ENCODE measurements at regions not wholly inside any gene's neighbourhood (a gene's known extent, or its start where the extent isn't known, plus 50 kb on each side); places are given as distances from the start of the nearest gene placed in this dataset.

- Histone ChIP-seq H2AFZ (ENCODE audit: low read depth, low read length) (no peak overlapping the region), H3K36me3 (replicated peaks; ENCODE audit: low read depth, low read length) (no peaks in the 10 kb centered on the region), H3K4me3 (ENCODE audit: low read length) (no peak overlapping the region), H3K9me3 (ENCODE audit: insufficient read depth, low read length) (no peaks in the 10 kb centered on the region), H3K27me3 (ENCODE audit: low read depth, low read length) (no peaks in the 10 kb centered on the region), H3K27ac (ENCODE audit: low read length) (no peak overlapping the region), H4K20me1 (ENCODE audit: insufficient read depth, low read length) (no peaks in the 10 kb centered on the region), H3K4me2 (ENCODE audit: low read length) (no peak overlapping the region), H3K4me1 (ENCODE audit: low read length) (no peaks in the 10 kb centered on the region), H3K79me2 (ENCODE audit: low read length) (no peaks in the 10 kb centered on the region), H3K9ac (ENCODE audit: low read length) (no peak overlapping the region)
- TF ChIP-seq CTCF (IDR thresholded peaks at IDR 0.05; ENCODE audit: low read depth, low read length) (no peak), EZH2phosphoT487 (IDR thresholded peaks at IDR 0.05; ENCODE audit: low read depth) (no peak)
Observed at GRCh38 chr4:131159261-131159660, 1989.8 kb upstream of the PCDH10 start.

GRCh38 chr4:131192318-131192717 lies 1956.8 kb upstream of the PCDH10 start:
- no peak overlapping the region for H3K4me3 ChIP-seq (ENCODE audit: low read length)
- no peaks in the 10 kb centered on the region for H3K27me3 ChIP-seq (ENCODE audit: low read depth, low read length)

GRCh38 chr4:131207589-131207988 lies 1941.5 kb upstream of the PCDH10 start:
- Histone ChIP-seq H2AFZ (ENCODE audit: low read depth, low read length) (no peak overlapping the region), H3K4me1 (ENCODE audit: low read length) (no peaks in the 10 kb centered on the region), H3K79me2 (ENCODE audit: low read length) (no peaks in the 10 kb centered on the region), H3K9ac (ENCODE audit: low read length) (no peak overlapping the region), H3K4me2 (ENCODE audit: low read length) (no peak overlapping the region), H4K20me1 (ENCODE audit: insufficient read depth, low read length) (no peaks in the 10 kb centered on the region), H3K27ac (ENCODE audit: low read length) (no peak overlapping the region), H3K36me3 (replicated peaks; ENCODE audit: low read depth, low read length) (no peaks in the 10 kb centered on the region), H3K4me3 (ENCODE audit: low read length) (no peak overlapping the region), H3K27me3 (ENCODE audit: low read depth, low read length) (no peaks in the 10 kb centered on the region), H3K9me3 (ENCODE audit: insufficient read depth, low read length) (no peaks in the 10 kb centered on the region)
- TF ChIP-seq EZH2phosphoT487 (IDR thresholded peaks at IDR 0.05; ENCODE audit: low read depth) (no peak), CTCF (IDR thresholded peaks at IDR 0.05; ENCODE audit: low read depth, low read length) (no peak)

More at GRCh38 chr4:131192318-131192717, 1956.8 kb upstream of the PCDH10 start:
- H3K9ac ChIP-seq (ENCODE audit: low read length) = no peak overlapping the region
- H3K79me2 ChIP-seq (ENCODE audit: low read length) = no peaks in the 10 kb centered on the region
- no peak for TF ChIP-seq EZH2phosphoT487 (IDR thresholded peaks at IDR 0.05; ENCODE audit: low read depth)
- no peak for TF ChIP-seq CTCF (IDR thresholded peaks at IDR 0.05; ENCODE audit: low read depth, low read length)
- no peaks in the 10 kb centered on the region; the same call in 1 of the 2 replicates for H3K9me3 ChIP-seq (ENCODE audit: insufficient read depth, low read length)
- no peaks in the 10 kb centered on the region for H4K20me1 ChIP-seq (ENCODE audit: insufficient read depth, low read length)
- no peak overlapping the region for H2AFZ ChIP-seq (ENCODE audit: low read depth, low read length)
- H3K4me2 ChIP-seq (ENCODE audit: low read length) = no peak overlapping the region
- peaks cover 5% of the 10 kb centered on the region; the same call in 1 of the 2 replicates for H3K4me1 ChIP-seq (ENCODE audit: low read length)
- no peak overlapping the region for H3K27ac ChIP-seq (ENCODE audit: low read length)
- H3K36me3 ChIP-seq (replicated peaks; ENCODE audit: low read depth, low read length) = peaks cover 5% of the 10 kb centered on the region

GRCh38 chr4:131248314-131248713 lies 1900.8 kb upstream of the PCDH10 start:
- no peak overlapping the region for H3K27ac ChIP-seq (ENCODE audit: low read length)
- no peak overlapping the region for H3K9ac ChIP-seq (ENCODE audit: low read length)
- H3K36me3 ChIP-seq (replicated peaks; ENCODE audit: low read depth, low read length) = no peaks in the 10 kb centered on the region
- no peak overlapping the region for H2AFZ ChIP-seq (ENCODE audit: low read depth, low read length)
- no peak overlapping the region for H3K4me2 ChIP-seq (ENCODE audit: low read length)
- no peaks in the 10 kb centered on the region for H4K20me1 ChIP-seq (ENCODE audit: insufficient read depth, low read length)
- no peaks in the 10 kb centered on the region for H3K27me3 ChIP-seq (ENCODE audit: low read depth, low read length)
- H3K4me1 ChIP-seq (ENCODE audit: low read length) = no peaks in the 10 kb centered on the region
- no peaks in the 10 kb centered on the region for H3K79me2 ChIP-seq (ENCODE audit: low read length)
- H3K4me3 ChIP-seq (ENCODE audit: low read length) = no peak overlapping the region
- no peaks in the 10 kb centered on the region for H3K9me3 ChIP-seq (ENCODE audit: insufficient read depth, low read length)
- TF ChIP-seq EZH2phosphoT487 (IDR thresholded peaks at IDR 0.05; ENCODE audit: low read depth) (no peak), CTCF (IDR thresholded peaks at IDR 0.05; ENCODE audit: low read depth, low read length) (no peak)

Measured in OCI-LY3 (cell line).